ENCODE measurements at regions not wholly inside any gene's neighbourhood (a gene's known extent, or its start where the extent isn't known, plus 50 kb on each side); places are given as distances from the start of the nearest gene placed in this dataset.

GRCh38 chr20:57843941-57844625 is 134.3 kb upstream of the PMEPA1 start:
- no peak for FAIRE-seq

More at GRCh38 chr20:57843941-57844625, 134.3 kb upstream of the PMEPA1 start:
- intact Hi-C loops (cut with micrococcal nuclease), result no loop called here
- Histone ChIP-seq H4K20me1 (replicated peaks; ENCODE audit: control insufficient read depth, extremely low read depth, insufficient read depth, low read length) (no peaks in the 10 kb centered on the region), H3K79me2 (ENCODE audit: control insufficient read depth, insufficient read depth, low read length) (no peaks in the 10 kb centered on the region), H3K27ac (ENCODE audit: insufficient read depth, low read depth, low read length) (no peak overlapping the region), H3K4me1 (ENCODE audit: control insufficient read depth, extremely low read depth, insufficient read depth, low read length) (no peaks in the 10 kb centered on the region), H3K27me3 (ENCODE audit: control insufficient read depth in 2 of 2, insufficient read depth in 2 of 2, low read length in 2 of 2) (peaks cover 2% of the 10 kb centered on the region in 2 experiments), H3K9ac (replicated peaks; ENCODE audit: extremely low read depth, insufficient read depth, low read length) (no peak overlapping the region), H2AFZ (ENCODE audit: low read depth, low read length) (no peak overlapping the region), H3K36me3 (ENCODE audit: control insufficient read depth in 2 of 2, extremely low read depth in 1 of 2, insufficient read depth in 2 of 2, low read length in 2 of 2) (no peaks in the 10 kb centered on the region), H3K4me3 (replicated peaks in 1 of 3; ENCODE audit: insufficient read depth in 1 of 3, low read depth in 1 of 3, low read length in 3 of 3) (no peak overlapping the region), H3K9me3 (replicated peaks; ENCODE audit: control insufficient read depth, insufficient read depth, low read length) (no peaks in the 10 kb centered on the region), H3K4me2 (ENCODE audit: insufficient read depth, low read length) (no peak overlapping the region), H3K9me1 (replicated peaks; ENCODE audit: control insufficient read depth, extremely low read depth, insufficient read depth, low read length) (no peaks in the 10 kb centered on the region)
- TF ChIP-seq FOS (IDR thresholded peaks at IDR 0.05; ENCODE audit: borderline replicate concordance, insufficient read depth, low read length) (no peak), MAX (IDR thresholded peaks at IDR 0.05; ENCODE audit: insufficient read depth, insufficient read length) (no peak), POLR2AphosphoS5 (IDR thresholded peaks at IDR 0.05; ENCODE audit: insufficient read depth, low read depth, low read length) (no peak), CTCF (IDR thresholded peaks at IDR 0.05; ENCODE audit: extremely low read depth in 1 of 2, insufficient read depth in 1 of 2, low read depth in 1 of 2, low read length in 2 of 2) (no peak), MYC (IDR thresholded peaks at IDR 0.05; ENCODE audit: low read depth, low read length) (no peak), GATA2 (IDR thresholded peaks at IDR 0.05; ENCODE audit: insufficient read depth, insufficient read length, low read depth, low read length) (no peak), JUN (IDR thresholded peaks at IDR 0.05; ENCODE audit: borderline replicate concordance, insufficient read depth, insufficient read length, low read depth) (no peak), POLR2A (IDR thresholded peaks at IDR 0.05; ENCODE audit: low read depth, low read length) (no peak), EZH2 (IDR thresholded peaks at IDR 0.05; ENCODE audit: borderline replicate concordance, low read depth, low read length, severe bottlenecking) (no peak)
- POLR2A ChIA-PET, result no interaction called here
- dilution Hi-C loops (cut with MboI; ENCODE audit: extremely low pct_ligation_motif_present, low sequenced_read_pairs), result no loop called here
- no TSS peak for BruUV-seq (replicated peaks)
- CTCF ChIA-PET, result no interaction called here
- DNase-seq (ENCODE audit: low read depth, low spot score), result no peak
